ENCODE measurements at regions not wholly inside any gene's neighbourhood (a gene's known extent, or its start where the extent isn't known, plus 50 kb on each side); places are given as distances from the start of the nearest gene placed in this dataset.

- intact Hi-C loops (cut with micrococcal nuclease): no loop called here
- Histone ChIP-seq H4K8ac (ENCODE audit: low read depth in 2 of 2, low read length in 2 of 2) (no peak overlapping the region), H3K9me1 (ENCODE audit: insufficient read depth, low read length) (no peaks in the 10 kb centered on the region), H2AFZ (replicated peaks; ENCODE audit: low read length, poor library complexity) (no peak overlapping the region), H2BK15ac (ENCODE audit: low read depth, low read length) (no peak overlapping the region), H3K4ac (ENCODE audit: low read depth, low read length) (no peak overlapping the region), H4K20me1 (ENCODE audit: insufficient read depth, low read length) (no peaks in the 10 kb centered on the region), H3K23ac (ENCODE audit: low read depth, low read length) (no peak overlapping the region), H3K27ac (ENCODE audit: insufficient read depth, low read length) (no peak overlapping the region), H2BK120ac (ENCODE audit: low read depth, low read length) (no peak overlapping the region), H3K4me1 (ENCODE audit: control insufficient read depth, insufficient read depth, low read length) (peaks cover 6% of the 10 kb centered on the region; the same call in 1 of the 2 replicates), H3K18ac (ENCODE audit: low read depth, low read length) (no peak overlapping the region), H3K14ac (replicated peaks; ENCODE audit: low read depth, low read length) (no peak overlapping the region), H3K36me3 (ENCODE audit: control insufficient read depth, insufficient read depth, low read length) (no peaks in the 10 kb centered on the region), H4K91ac (ENCODE audit: insufficient read depth, low read depth, low read length) (no peak overlapping the region), H2AK5ac (ENCODE audit: low read depth, low read length) (no peak overlapping the region), H2BK20ac (ENCODE audit: low read depth, low read length) (no peak overlapping the region), H2AK9ac (replicated peaks; ENCODE audit: low read depth, low read length, poor library complexity) (no peak overlapping the region), H3K4me2 (ENCODE audit: low read depth, low read length) (no peak overlapping the region), H3K56ac (ENCODE audit: extremely low read depth, insufficient read depth, low read length) (no peak overlapping the region), H2BK5ac (ENCODE audit: low read depth, low read length, poor library complexity, severe bottlenecking) (no peak overlapping the region), H3K4me3 (ENCODE audit: insufficient read depth, low read depth, low read length) (no peak overlapping the region), H3K79me1 (ENCODE audit: low read depth in 1 of 2, low read length in 2 of 2) (no peaks in the 10 kb centered on the region), H3K9ac (ENCODE audit: low read depth, low read length) (no peak overlapping the region), H3K9me3 (ENCODE audit: control insufficient read depth, insufficient read depth, low read length) (no peaks in the 10 kb centered on the region), H4K5ac (ENCODE audit: low read depth, low read length) (no peak overlapping the region), H3K27me3 (ENCODE audit: control insufficient read depth, insufficient read depth, low read length) (no peaks in the 10 kb centered on the region)
- dilution Hi-C loops (cut with HindIII; ENCODE audit: low sequenced_read_pairs, unreplicated experiment): no loop called here
- in situ Hi-C loops (cut with MboI; ENCODE audit: low sequenced_read_pairs): no loop called here
- no CpG with 5 or more reads among the region's 5 CpGs for WGBS, 2 experiments (ENCODE audit: extremely low coverage in 2 of 2, insufficient read length in 1 of 2)
- BruUV-seq (replicated peaks): no TSS peak
- DNase-seq (no peak), ATAC-seq (ENCODE audit: low read depth) (no peak)
- ChIA-PET POLR2A (ENCODE audit: unreplicated experiment) (no interaction called here), CTCF (no interaction called here)
- TF ChIP-seq SMC3 (IDR thresholded peaks at IDR 0.05; ENCODE audit: low read depth, low read length) (no peak), CHD1 (IDR thresholded peaks at IDR 0.05; ENCODE audit: low read depth, low read length) (no peak), MXI1 (IDR thresholded peaks at IDR 0.05; ENCODE audit: borderline replicate concordance, low read depth, low read length) (no peak), FOS (IDR thresholded peaks at IDR 0.05; ENCODE audit: low read depth, low read length) (no peak)
Observed at GRCh38 chr3:72022027-72022426, 237.1 kb upstream of the PROK2 start.

All from IMR-90 (cell line).